Suprapubic skin (tissue), 4 donors: ENCODE measurements at regions not wholly inside any gene's neighbourhood (a gene's known extent, or its start where the extent isn't known, plus 50 kb on each side); places are given as distances from the start of the nearest gene placed in this dataset.

Experiments used
- CTCF ChIP-seq, 2 donors: fragments of 200-600 bp in 1 of 2; fragments of 450-650 bp in 1 of 2; sonication (generic) in 1 of 2; IDR thresholded peaks; one replicate each; pipeline ENCODE4 v1.5.1; 2016 to 2019; ENCODE audit warnings: antibody characterized with exemption in 2 of 2, mild to moderate bottlenecking in 1 of 2, moderate library complexity in 1 of 2
- EP300 ChIP-seq: sonication (generic); formaldehyde crosslinking; IDR thresholded peaks from one replicate; pipeline ENCODE4 v1.6.1; 2017; ENCODE audit warnings: antibody characterized with exemption
- POLR2A ChIP-seq, 2 donors: fragments of 450-650 bp; IDR thresholded peaks; one replicate each; pipeline ENCODE4 v1.6.1; 2017; ENCODE audit warnings: antibody characterized with exemption in 2 of 2, mild to moderate bottlenecking in 2 of 2, moderate library complexity in 2 of 2
- POLR2AphosphoS5 ChIP-seq, 3 donors: sonication (generic); formaldehyde crosslinking; IDR thresholded peaks; one replicate each; pipeline ENCODE4 v1.6.1; 2017; ENCODE audit warnings: antibody characterized with exemption in 3 of 3

- TF ChIP-seq CTCF (IDR thresholded peaks at IDR 0.05) = no peak
- TF ChIP-seq POLR2AphosphoS5 (IDR thresholded peaks at IDR 0.05) = no peak
- no peak for TF ChIP-seq POLR2A (IDR thresholded peaks at IDR 0.05)
- TF ChIP-seq EP300 = no peak
Observed at GRCh38 chr3:147797095-147797494, 387.9 kb downstream of the ZIC1 start.
